Activated CD4-positive, alpha-beta T cell treated with anti-CD3 and anti-CD28 coated beads for 36 hours (primary cell): ENCODE measurements at regions not wholly inside any gene's neighbourhood (a gene's known extent, or its start where the extent isn't known, plus 50 kb on each side); places are given as distances from the start of the nearest gene placed in this dataset.
A peak's percentile ranks its signal among the peaks of the same experiment; 100 is the strongest.

Experiments used
- ATAC-seq: fragments of 200-7000 bp; cut with Tn5 transposase; one replicate; pipeline ENCODE4 v1.10.0; 2021; ENCODE audit warnings: mild to moderate bottlenecking, moderate library complexity
- CTCF ChIA-PET: fragments of 350-600 bp; sonication (Branson Sonifier 250); formaldehyde crosslinking; loops from one replicate; lab custom pipeline; 2021; ENCODE audit warnings: antibody characterized with exemption; lab: Charles Lee
- POLR2A ChIA-PET: fragments of 350-600 bp; sonication (Branson Sonifier 250); formaldehyde crosslinking; loops from one replicate; lab custom pipeline; 2021; ENCODE audit warnings: antibody characterized with exemption, inconsistent platforms; lab: Charles Lee
- DNase-seq: peaks from one replicate; pipeline ENCODE4 v3.0.0-alpha.2; 2020
- H3K27ac Mint-ChIP-seq: one replicate; pipeline ENCODE4 v1.8.0; 2021; ENCODE audit warnings: mixed read lengths
- H3K27me3 Mint-ChIP-seq: one replicate; pipeline ENCODE4 v1.8.0; 2021; ENCODE audit warnings: mixed read lengths
- H3K36me3 Mint-ChIP-seq: one replicate; pipeline ENCODE4 v1.8.0; 2021; ENCODE audit warnings: low read depth, mixed read lengths
- H3K4me1 Mint-ChIP-seq: one replicate; pipeline ENCODE4 v1.8.0; 2021; ENCODE audit warnings: mixed read lengths
- H3K4me3 Mint-ChIP-seq: one replicate; pipeline ENCODE4 v1.8.0; 2021; ENCODE audit warnings: mild to moderate bottlenecking, moderate library complexity, mixed read lengths
- H3K9me3 Mint-ChIP-seq: one replicate; pipeline ENCODE4 v1.8.0; 2021; ENCODE audit warnings: low read depth, mixed read lengths
- intact Hi-C, 2 experiments: fragments of 100-400 bp; cut with DNase I in 1 of 2; cut with micrococcal nuclease in 1 of 2; formaldehyde crosslinking; loops; one replicate each; pipeline versions ENCODE4 v1.14.2 to v1.15.1; 2022 to 2024; cut with DNase I, micrococcal nuclease

- no peaks in the 10 kb centered on the region for H3K4me1 Mint-ChIP-seq
- intact Hi-C loops: no loop called here
- H3K36me3 Mint-ChIP-seq: no peaks in the 10 kb centered on the region
- POLR2A ChIA-PET: no interaction called here
- H3K4me3 Mint-ChIP-seq: no peak overlapping the region
- H3K27ac Mint-ChIP-seq: no peak overlapping the region
- CTCF ChIA-PET: interaction anchor here (0.7 to 3.0 kb wide), 2 partner anchors 12 to 20 kb away, joined by 3 to 17 read pairs; no protein-coding TSS in a partner anchor
- no peak for ATAC-seq
- H3K9me3 Mint-ChIP-seq: no peaks in the 10 kb centered on the region
- DNase-seq: no peak
- no peaks in the 10 kb centered on the region for H3K27me3 Mint-ChIP-seq
Measured at GRCh38 chr12:91824991-91825390, 320.7 kb downstream of the BTG1 start.

- ChIA-PET CTCF (interaction anchor here (0.6 to 3.6 kb wide), 4 partner anchors 7 to 48 kb away, joined by 3 to 27 read pairs (median 3); no protein-coding TSS in a partner anchor), POLR2A (no interaction called here)
- ATAC-seq (no peak), DNase-seq (no peak)
- peaks cover 6% of the 10 kb centered on the region for H3K4me1 Mint-ChIP-seq
- H3K4me3 Mint-ChIP-seq: no peak overlapping the region
- H3K36me3 Mint-ChIP-seq: no peaks in the 10 kb centered on the region
- intact Hi-C loops: loop anchor here in 1 of 2 experiments (10.0 kb wide), 1 partner anchor 434 kb away; no protein-coding TSS in a partner anchor
- H3K9me3 Mint-ChIP-seq: no peaks in the 10 kb centered on the region
- H3K27ac Mint-ChIP-seq: no peak overlapping the region
- no peaks in the 10 kb centered on the region for H3K27me3 Mint-ChIP-seq
Measured at GRCh38 chr12:91819132-91819447, 326.6 kb downstream of the BTG1 start.

GRCh38 chr12:91818227-91819131 is 327.2 kb downstream of the BTG1 start:
- intact Hi-C loops: loop anchor here in 1 of 2 experiments (10.0 kb wide), 1 partner anchor 434 kb away; no protein-coding TSS in a partner anchor
- DNase-seq (no peak), ATAC-seq (no peak)
- Mint-ChIP-seq H3K36me3 (no peaks in the 10 kb centered on the region), H3K4me3 (no peak overlapping the region), H3K9me3 (peaks cover 1% of the 10 kb centered on the region), H3K27ac (no peak overlapping the region), H3K27me3 (no peaks in the 10 kb centered on the region), H3K4me1 (peaks cover 9% of the 10 kb centered on the region)
- ChIA-PET POLR2A (interaction anchor here (0.6 kb wide), 1 partner anchor 56 kb away, joined by 3 read pairs; no protein-coding TSS in a partner anchor), CTCF (interaction anchor here (0.6 to 0.8 kb wide), 2 partner anchors 9 to 49 kb away, joined by 3 read pairs; no protein-coding TSS in a partner anchor)

GRCh38 chr12:91817517-91817916 is 328.1 kb downstream of the BTG1 start:
- DNase-seq: no peak
- ChIA-PET POLR2A (no interaction called here), CTCF (no interaction called here)
- intact Hi-C loops: loop anchor here in 1 of 2 experiments (10.0 kb wide), 1 partner anchor 433 kb away; no protein-coding TSS in a partner anchor
- Mint-ChIP-seq H3K27me3 (no peaks in the 10 kb centered on the region), H3K4me3 (no peak overlapping the region), H3K36me3 (no peaks in the 10 kb centered on the region), H3K4me1 (peaks cover 15% of the 10 kb centered on the region), H3K27ac (no peak overlapping the region), H3K9me3 (peaks cover 2% of the 10 kb centered on the region)
- no peak for ATAC-seq

GRCh38 chr12:91813701-91814100 is 331.9 kb downstream of the BTG1 start:
- ChIA-PET POLR2A (no interaction called here), CTCF (interaction anchor here (0.6 to 4.0 kb wide), 5 partner anchors 11 to 173 kb away, joined by 3 to 17 read pairs (median 3); no protein-coding TSS in a partner anchor)
- H3K27me3 Mint-ChIP-seq: no peaks in the 10 kb centered on the region
- ATAC-seq (no peak), DNase-seq (peak; percentile 9)
- H3K36me3 Mint-ChIP-seq: peaks cover 7% of the 10 kb centered on the region
- H3K9me3 Mint-ChIP-seq: peaks cover 8% of the 10 kb centered on the region
- peak overlapping the region; percentile 45 for H3K27ac Mint-ChIP-seq
- no peak overlapping the region for H3K4me3 Mint-ChIP-seq
- intact Hi-C loops: loop anchor here (5.0 to 10.0 kb wide), 6 partner anchors 64 to 839 kb away; no protein-coding TSS in a partner anchor
- H3K4me1 Mint-ChIP-seq: peaks cover 22% of the 10 kb centered on the region

- Mint-ChIP-seq H3K4me3 (no peak overlapping the region), H3K27ac (peak overlapping the region; percentile 8), H3K4me1 (peaks cover 17% of the 10 kb centered on the region), H3K27me3 (no peaks in the 10 kb centered on the region), H3K9me3 (peaks cover 23% of the 10 kb centered on the region), H3K36me3 (peaks cover 18% of the 10 kb centered on the region)
- POLR2A ChIA-PET: interaction anchor here (0.6 kb wide), 2 partner anchors 325 to 334 kb away, joined by 3 read pairs; partner anchors contain the start of gene BTG1
- ATAC-seq (peak; percentile 68), DNase-seq (peak; percentile 82)
- intact Hi-C loops: loop anchor here (1.0 to 10.0 kb wide), 8 partner anchors 66 to 841 kb away; no protein-coding TSS in a partner anchor
- CTCF ChIA-PET: interaction anchor here (0.6 to 4.0 kb wide), 67 partner anchors 9 to 1039 kb away, joined by 3 to 27 read pairs (median 4); no protein-coding TSS in a partner anchor
Measured at GRCh38 chr12:91811481-91812287, 334.0 kb downstream of the BTG1 start.

GRCh38 chr12:91810531-91811451 is 334.9 kb downstream of the BTG1 start:
- peaks cover 25% of the 10 kb centered on the region for H3K36me3 Mint-ChIP-seq
- ATAC-seq (no peak), DNase-seq (no peak)
- H3K4me3 Mint-ChIP-seq: no peak overlapping the region
- CTCF ChIA-PET: interaction anchor here (0.6 to 4.0 kb wide), 62 partner anchors 9 to 1040 kb away, joined by 3 to 27 read pairs (median 5); no protein-coding TSS in a partner anchor
- peaks cover 17% of the 10 kb centered on the region for H3K4me1 Mint-ChIP-seq
- H3K27me3 Mint-ChIP-seq: no peaks in the 10 kb centered on the region
- intact Hi-C loops: loop anchor here (1.0 to 10.0 kb wide), 8 partner anchors 67 to 842 kb away; no protein-coding TSS in a partner anchor
- no peak overlapping the region for H3K27ac Mint-ChIP-seq
- POLR2A ChIA-PET: no interaction called here
- H3K9me3 Mint-ChIP-seq: peaks cover 30% of the 10 kb centered on the region

- ChIA-PET POLR2A (no interaction called here), CTCF (interaction anchor here (0.6 to 3.2 kb wide), 7 partner anchors 19 to 428 kb away, joined by 3 to 24 read pairs (median 7); no protein-coding TSS in a partner anchor)
- Mint-ChIP-seq H3K4me1 (peaks cover 17% of the 10 kb centered on the region), H3K36me3 (peaks cover 29% of the 10 kb centered on the region), H3K27ac (no peak overlapping the region), H3K9me3 (peaks cover 34% of the 10 kb centered on the region), H3K4me3 (no peak overlapping the region), H3K27me3 (no peaks in the 10 kb centered on the region)
- intact Hi-C loops: loop anchor here (2.0 to 10.0 kb wide), 7 partner anchors 67 to 842 kb away; no protein-coding TSS in a partner anchor
- no peak for ATAC-seq
- DNase-seq: no peak
Measured at GRCh38 chr12:91810077-91810476, 335.6 kb downstream of the BTG1 start.

GRCh38 chr12:91805031-91805430 is 340.6 kb downstream of the BTG1 start:
- peaks cover 32% of the 10 kb centered on the region for H3K9me3 Mint-ChIP-seq
- intact Hi-C loops: no loop called here
- peaks cover 25% of the 10 kb centered on the region for H3K36me3 Mint-ChIP-seq
- ChIA-PET POLR2A (no interaction called here), CTCF (interaction anchor here (0.7 kb wide), 1 partner anchor 228 kb away, joined by 3 read pairs; no protein-coding TSS in a partner anchor)
- H3K27me3 Mint-ChIP-seq: no peaks in the 10 kb centered on the region
- no peak overlapping the region for H3K27ac Mint-ChIP-seq
- H3K4me3 Mint-ChIP-seq: no peak overlapping the region
- DNase-seq (no peak), ATAC-seq (no peak)
- peaks cover 3% of the 10 kb centered on the region for H3K4me1 Mint-ChIP-seq

- no peak for ATAC-seq
- H3K27ac Mint-ChIP-seq: no peak overlapping the region
- ChIA-PET POLR2A (no interaction called here), CTCF (interaction anchor here (0.7 to 0.8 kb wide), 2 partner anchors 21 to 227 kb away, joined by 3 to 5 read pairs; no protein-coding TSS in a partner anchor)
- H3K9me3 Mint-ChIP-seq: peaks cover 32% of the 10 kb centered on the region
- no peak for DNase-seq
- H3K27me3 Mint-ChIP-seq: no peaks in the 10 kb centered on the region
- peaks cover 22% of the 10 kb centered on the region for H3K36me3 Mint-ChIP-seq
- intact Hi-C loops: no loop called here
- H3K4me1 Mint-ChIP-seq: peaks cover 3% of the 10 kb centered on the region
- H3K4me3 Mint-ChIP-seq: no peak overlapping the region
Measured at GRCh38 chr12:91804533-91804932, 341.1 kb downstream of the BTG1 start.
